GM12892 (cell line): ENCODE measurements at regions not wholly inside any gene's neighbourhood (a gene's known extent, or its start where the extent isn't known, plus 50 kb on each side); places are given as distances from the start of the nearest gene placed in this dataset.
A peak's percentile ranks its signal among the peaks of the same experiment; 100 is the strongest.

Experiments used
- DNase-seq: peaks from one replicate; pipeline ENCODE4 v3.0.0; 2011; ENCODE audit not compliant: insufficient read length
- FAIRE-seq: peaks from 2 replicates; lab custom pipeline; 2011; peaks lifted over from hg19 to GRCh38; lab: Jason Lieb, UNC
- POLR2A ChIP-seq: IDR thresholded peaks from 2 replicates; pipeline ENCODE4 v1.6.1; 2011; ENCODE audit warnings: low read depth, low read length, control low read depth
- POLR2AphosphoS5 ChIP-seq: IDR thresholded peaks from 2 replicates; pipeline ENCODE4 v1.6.1; 2011; ENCODE audit warnings: low read depth, low read length, control low read depth
- TAF1 ChIP-seq: IDR thresholded peaks from 2 replicates; pipeline ENCODE4 v1.6.1; 2011; ENCODE audit warnings: low read depth, mild to moderate bottlenecking, control low read depth, low read length, borderline replicate concordance

DNA sequence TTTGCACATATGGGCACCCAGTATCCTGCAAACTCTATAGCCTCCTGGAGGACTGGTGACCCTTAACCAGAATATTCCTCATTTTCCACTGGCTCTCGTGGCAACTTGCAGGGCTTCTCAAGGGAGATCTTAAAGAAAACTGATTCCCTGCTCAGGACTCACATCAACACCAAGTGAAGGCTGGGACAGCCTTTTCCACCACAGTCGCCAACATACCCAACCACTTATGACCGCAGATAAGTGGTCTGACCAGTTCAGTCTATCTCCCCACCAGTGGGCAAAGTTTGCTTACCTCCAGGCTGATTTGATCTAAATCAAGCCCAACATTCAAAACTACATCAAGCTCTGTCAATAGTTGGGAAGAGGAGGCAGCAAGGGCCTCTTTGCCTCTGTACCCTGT, 289.3 kb upstream of the GATB start:
- TF ChIP-seq TAF1: no peak
- TF ChIP-seq POLR2A: no peak
- no peak for FAIRE-seq
- no peak for DNase-seq

DNA sequence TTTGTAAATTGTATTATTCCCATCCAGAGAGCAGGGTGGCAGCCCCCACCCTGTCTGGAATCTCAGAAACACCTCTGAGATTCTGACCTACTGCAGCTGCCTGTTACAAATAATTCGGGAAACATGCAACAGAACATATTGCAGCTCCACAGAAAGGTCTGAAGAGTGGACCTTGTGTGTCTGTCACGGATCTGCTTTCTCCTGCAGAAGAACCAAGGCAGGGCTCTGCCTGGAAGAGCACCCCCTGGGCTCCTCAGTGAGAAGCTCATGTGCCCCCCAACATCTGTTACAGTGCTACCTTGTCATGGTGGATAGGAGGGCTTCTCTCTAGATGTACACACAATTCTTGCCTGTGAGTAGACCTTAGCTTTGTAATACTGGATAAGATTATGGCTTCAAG, 286.6 kb upstream of the GATB start:
- no peak for TF ChIP-seq TAF1
- TF ChIP-seq POLR2A: no peak
- no peak for TF ChIP-seq POLR2AphosphoS5
- DNase-seq: no peak
- FAIRE-seq: no peak

DNA sequence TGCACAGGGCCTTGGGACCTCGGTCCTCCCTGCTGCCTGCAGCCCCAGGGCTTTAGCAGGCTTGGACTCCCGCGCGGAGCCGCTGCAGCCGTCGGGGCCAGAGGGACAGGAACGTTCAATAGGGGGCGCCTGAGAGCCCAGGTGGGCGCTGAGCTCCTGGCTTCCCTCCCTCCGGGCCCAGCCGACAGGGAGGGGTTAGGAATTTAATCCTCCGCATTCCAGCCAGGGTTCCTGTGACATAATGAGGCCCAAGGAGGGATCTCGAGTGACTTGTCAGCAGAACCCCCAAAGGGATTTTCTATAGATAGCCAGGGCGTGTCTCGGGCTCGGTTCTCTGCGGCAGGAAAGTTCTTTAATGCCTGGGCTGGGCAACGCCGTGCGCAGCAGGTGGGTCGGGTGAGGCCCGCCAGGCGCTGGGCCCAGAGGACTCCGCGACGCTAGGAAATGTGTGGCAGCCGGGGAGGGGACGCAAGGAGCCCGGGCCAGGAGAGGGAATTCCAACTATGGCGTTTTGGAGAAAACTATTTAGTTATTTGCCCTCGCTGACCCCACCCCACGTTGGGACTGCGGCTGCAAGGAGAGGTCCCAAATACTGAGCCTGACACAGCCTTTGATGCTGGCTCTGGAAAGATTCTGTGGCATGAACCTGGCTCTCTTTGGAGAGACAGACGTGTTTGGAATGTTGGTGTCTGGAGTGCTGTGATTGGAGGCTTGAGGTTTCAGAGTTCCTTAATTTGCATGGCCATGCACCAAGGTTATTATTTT, 285.2 kb upstream of the GATB start:
- TF ChIP-seq POLR2AphosphoS5 (no peak), TAF1 (no peak), POLR2A (no peak)
- peak; percentile 25 for DNase-seq
- FAIRE-seq: no peak

DNA sequence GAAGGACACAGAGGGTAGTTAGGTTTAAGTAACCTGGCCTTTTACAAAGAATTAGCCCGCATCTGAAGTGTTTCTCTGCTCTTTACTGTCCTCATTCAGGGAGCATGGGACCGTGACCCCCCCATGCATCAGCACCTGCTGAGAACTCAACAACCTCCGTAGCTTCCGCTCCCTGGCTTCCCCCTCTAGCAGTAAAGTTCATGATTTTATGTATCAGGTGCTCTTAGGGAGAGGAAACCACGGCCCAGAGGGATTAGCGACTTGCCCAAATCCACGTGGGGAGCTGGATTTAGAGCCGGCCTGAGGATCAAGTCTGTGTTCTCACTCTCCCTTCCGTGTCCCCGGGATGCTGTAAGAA, 284.6 kb upstream of the GATB start:
- DNase-seq: no peak
- TF ChIP-seq POLR2AphosphoS5 (no peak), TAF1 (no peak), POLR2A (no peak)
- FAIRE-seq: no peak

DNA sequence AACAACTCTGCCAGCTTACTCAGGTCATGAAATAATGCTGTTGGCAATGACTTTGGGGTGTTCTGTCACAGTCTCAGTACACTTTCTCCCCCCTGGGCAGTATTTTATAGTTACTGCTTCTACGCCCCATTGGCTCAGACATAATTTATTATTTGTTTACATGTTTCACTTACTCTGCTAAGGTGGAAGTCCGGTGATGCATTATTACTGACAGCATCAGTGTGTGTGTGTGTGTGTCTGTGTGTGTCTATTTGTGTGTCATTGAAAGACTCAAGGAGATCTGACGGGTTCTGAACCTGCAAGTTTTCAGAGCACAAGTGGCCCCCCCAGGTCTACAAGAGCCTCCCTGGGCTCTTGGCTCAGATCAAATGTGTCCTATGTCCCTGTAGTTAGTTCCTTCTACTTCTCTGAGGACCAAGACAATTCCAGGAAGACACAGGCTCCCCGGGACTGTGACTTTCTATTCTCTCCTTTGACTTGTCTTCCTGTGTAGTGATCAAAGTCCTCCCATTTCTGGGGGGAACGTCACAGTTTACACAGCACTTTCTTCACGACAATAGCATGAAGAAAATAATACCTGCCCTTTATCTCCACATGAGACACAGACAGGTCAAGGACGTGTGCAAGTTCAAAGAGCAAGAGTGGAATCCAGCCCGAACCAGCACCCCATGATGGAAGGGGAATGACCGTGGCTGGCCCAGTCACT, 283.7 kb upstream of the GATB start:
- no peak for DNase-seq
- FAIRE-seq: no peak
- TF ChIP-seq POLR2AphosphoS5: no peak
- no peak for TF ChIP-seq TAF1
- no peak for TF ChIP-seq POLR2A

DNA sequence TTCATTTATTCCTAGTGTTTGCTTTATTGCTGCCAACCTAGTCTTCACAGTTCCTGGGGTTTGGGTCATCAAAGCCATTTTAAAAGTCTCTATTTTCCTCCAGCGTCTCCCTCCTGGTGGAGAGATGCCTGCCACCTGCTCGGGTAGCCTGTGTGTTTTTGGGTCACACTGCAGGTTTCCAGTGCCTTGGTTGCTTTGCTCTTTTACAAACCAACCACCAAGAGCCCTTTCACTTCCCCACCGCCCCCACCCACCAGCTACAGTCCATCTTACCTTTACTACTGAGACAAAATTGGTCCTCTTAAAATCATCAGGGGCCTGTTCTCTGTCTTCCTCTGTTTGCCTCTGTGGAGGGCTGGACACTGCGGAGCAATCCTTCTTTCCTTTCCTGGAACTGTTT, 280.5 kb upstream of the GATB start:
- no peak for TF ChIP-seq POLR2AphosphoS5
- TF ChIP-seq TAF1: no peak
- TF ChIP-seq POLR2A: no peak
- DNase-seq: no peak
- no peak for FAIRE-seq

DNA sequence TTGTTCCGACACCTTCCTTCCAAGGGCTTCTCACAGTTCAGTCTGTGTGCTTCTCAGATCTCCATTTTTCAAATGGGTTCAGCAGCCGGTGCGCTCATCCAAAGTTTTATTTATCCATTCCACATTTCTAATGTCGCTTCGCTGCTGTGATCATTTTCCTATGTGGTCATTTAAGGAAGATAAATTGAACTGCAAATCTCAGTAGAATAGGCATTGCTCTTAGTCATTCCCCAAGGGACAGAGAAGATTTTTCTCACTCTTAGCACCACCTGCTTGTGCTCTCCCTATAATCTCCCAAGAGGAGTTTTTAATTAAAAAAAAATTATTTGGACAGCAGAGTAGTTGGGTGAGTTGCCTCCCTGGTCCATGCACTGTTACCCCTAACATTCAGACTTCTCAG, 278.9 kb upstream of the GATB start:
- FAIRE-seq: no peak
- no peak for DNase-seq
- TF ChIP-seq POLR2A: no peak
- no peak for TF ChIP-seq TAF1
- no peak for TF ChIP-seq POLR2AphosphoS5

DNA sequence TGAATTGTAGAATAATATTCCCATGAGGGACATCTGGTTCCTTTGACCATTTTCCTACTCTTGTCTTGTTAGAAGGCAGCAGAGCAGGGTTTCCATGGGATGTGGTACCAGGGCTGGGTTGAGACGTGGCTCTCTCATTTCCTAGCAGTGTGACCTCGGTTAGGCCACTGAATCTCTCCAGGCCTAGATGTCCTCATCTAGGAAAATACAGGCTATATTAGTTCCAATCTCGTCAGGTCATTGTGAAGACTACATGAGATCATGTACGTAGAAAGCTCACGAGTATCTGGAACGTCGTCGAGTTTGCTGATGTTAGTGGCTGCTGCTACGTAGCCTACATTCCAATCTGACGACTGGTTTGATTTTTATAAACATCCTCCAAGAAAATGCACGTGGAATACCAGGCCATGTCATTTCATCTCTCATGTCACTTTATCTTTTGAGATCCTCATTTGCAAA, 278.2 kb upstream of the GATB start:
- no peak for DNase-seq
- FAIRE-seq: peak; percentile 64
- TF ChIP-seq TAF1 (no peak), POLR2A (no peak), POLR2AphosphoS5 (no peak)

DNA sequence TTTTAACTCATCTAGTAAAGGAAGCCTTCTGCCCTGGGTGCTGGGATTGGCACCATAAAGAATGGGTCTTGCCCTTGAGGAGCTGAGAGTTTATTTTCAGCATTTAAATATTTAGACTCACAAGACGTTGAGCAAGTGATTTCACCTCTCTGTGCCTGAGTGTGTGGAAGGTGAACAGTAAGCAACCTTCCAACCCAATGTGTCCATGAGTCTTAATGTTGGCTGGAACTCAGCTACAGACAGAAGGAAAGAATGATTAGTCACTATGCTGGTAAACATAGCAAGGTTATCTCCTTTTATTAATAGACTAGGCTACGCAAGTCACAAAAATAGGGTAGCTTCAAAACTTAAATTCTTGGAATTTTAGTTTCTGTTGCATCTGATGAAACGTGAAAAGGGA, 277.4 kb upstream of the GATB start:
- DNase-seq (no peak), FAIRE-seq (no peak)
- TF ChIP-seq POLR2A: no peak
- no peak for TF ChIP-seq POLR2AphosphoS5
- TF ChIP-seq TAF1: no peak

DNA sequence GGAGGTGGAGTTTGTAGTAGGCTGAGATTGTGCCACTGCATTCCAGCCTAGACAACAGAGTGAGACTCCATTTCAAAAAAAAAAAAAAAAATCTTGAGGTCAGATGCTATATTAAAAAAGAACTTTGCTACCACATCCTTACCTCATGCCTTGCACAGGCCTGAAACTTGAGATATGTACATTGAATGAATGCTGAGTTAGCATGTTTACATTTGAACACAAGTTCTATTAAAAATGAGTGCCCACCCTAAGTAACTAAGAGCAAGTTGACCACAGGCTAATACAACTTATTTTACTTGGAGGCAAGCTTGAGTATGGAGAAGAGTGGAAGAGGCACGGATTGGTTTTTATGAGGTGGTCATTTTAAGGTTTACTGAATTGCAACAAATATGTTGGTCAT, 276.6 kb upstream of the GATB start:
- no peak for DNase-seq
- TF ChIP-seq POLR2A (no peak), POLR2AphosphoS5 (no peak), TAF1 (no peak)
- no peak for FAIRE-seq

DNA sequence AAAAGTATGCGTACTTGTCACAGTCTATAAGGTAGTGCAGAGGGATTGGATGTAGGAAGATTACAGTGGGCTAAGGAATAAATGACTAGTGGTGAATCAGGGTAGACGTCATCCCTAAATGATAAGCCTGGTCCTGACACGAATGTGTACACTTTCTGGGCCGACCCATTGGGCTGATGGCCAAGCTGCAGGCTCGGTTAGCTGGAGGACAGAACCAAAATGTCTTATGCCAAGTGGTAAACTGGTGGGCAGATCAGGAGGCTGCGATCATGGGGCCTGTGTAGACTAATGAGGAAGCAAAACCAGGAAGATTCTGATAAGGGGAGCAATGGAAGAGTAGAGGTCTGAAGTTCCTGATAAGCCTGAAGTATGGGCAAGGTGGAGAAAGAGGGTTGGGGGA, 272.8 kb upstream of the GATB start:
- no peak for FAIRE-seq
- DNase-seq: no peak

DNA sequence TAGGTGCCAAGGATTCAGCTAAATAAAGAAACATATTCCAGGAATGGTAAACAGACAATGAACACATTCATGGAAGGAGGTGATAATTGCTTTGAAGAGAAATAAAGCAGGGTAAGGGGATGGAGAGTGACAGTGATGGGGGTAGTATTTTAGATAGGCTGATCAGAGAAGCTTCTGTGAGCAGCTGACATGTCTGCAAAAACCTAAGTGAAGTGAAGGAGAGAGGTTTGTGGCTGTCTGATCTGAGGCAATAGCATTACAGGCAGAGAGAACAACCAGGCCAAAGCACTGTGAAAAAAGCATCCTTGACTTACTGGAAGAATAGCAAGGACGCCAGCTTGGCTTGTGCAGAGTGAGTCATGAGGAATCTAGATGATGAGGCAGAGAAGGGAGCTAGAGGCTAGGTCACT, 271.9 kb upstream of the GATB start:
- DNase-seq: no peak
- FAIRE-seq: no peak
- TF ChIP-seq POLR2A: no peak
- no peak for TF ChIP-seq POLR2AphosphoS5
- no peak for TF ChIP-seq TAF1

More for the DNA sequence above, 272.8 kb upstream of the GATB start:
- TF ChIP-seq POLR2A (no peak), POLR2AphosphoS5 (no peak), TAF1 (no peak)
